Urothelium cell line (cell line): ENCODE measurements at regions not wholly inside any gene's neighbourhood (a gene's known extent, or its start where the extent isn't known, plus 50 kb on each side); places are given as distances from the start of the nearest gene placed in this dataset.
A peak's percentile ranks its signal among the peaks of the same experiment; 100 is the strongest.

Experiments
- DNase-seq: peaks from one replicate; pipeline ENCODE4 v3.0.0; 2011; ENCODE audit warnings: low spot score, mixed read lengths
- FAIRE-seq: peaks from 2 replicates; lab custom pipeline; 2011; peaks lifted over from hg19 to GRCh38; lab: Jason Lieb, UNC

GRCh38 chr5:103464835-103465484, 97.6 kb downstream of the NUDT12 start:
- no peak for DNase-seq
- FAIRE-seq, result no peak

- FAIRE-seq (no peak), DNase-seq (no peak)
Observed at GRCh38 chr5:103463261-103463660, 99.3 kb downstream of the NUDT12 start.

- FAIRE-seq, result no peak
- peak; percentile 9 for DNase-seq
Observed at GRCh38 chr5:103461243-103461642, 101.3 kb downstream of the NUDT12 start.

GRCh38 chr5:103458497-103459040, 104.0 kb downstream of the NUDT12 start:
- FAIRE-seq (no peak), DNase-seq (no peak)

GRCh38 chr5:103456476-103456875, 106.1 kb downstream of the NUDT12 start:
- no peak for FAIRE-seq

GRCh38 chr5:103455796-103456195, 106.8 kb downstream of the NUDT12 start:
- FAIRE-seq, result no peak
- DNase-seq, result no peak

More at GRCh38 chr5:103456476-103456875, 106.1 kb downstream of the NUDT12 start:
- no peak for DNase-seq

GRCh38 chr5:103454770-103455169, 107.8 kb downstream of the NUDT12 start:
- FAIRE-seq (no peak), DNase-seq (no peak)

- FAIRE-seq, result no peak
- no peak for DNase-seq
Observed at GRCh38 chr5:103452666-103453065, 109.9 kb downstream of the NUDT12 start.

- FAIRE-seq (no peak), DNase-seq (no peak)
Observed at GRCh38 chr5:103452089-103452488, 110.5 kb downstream of the NUDT12 start.

GRCh38 chr5:103451261-103451660, 111.3 kb downstream of the NUDT12 start:
- DNase-seq (no peak), FAIRE-seq (no peak)

GRCh38 chr5:103450333-103451061, 112.1 kb downstream of the NUDT12 start:
- DNase-seq (peak; percentile 25), FAIRE-seq (no peak)

GRCh38 chr5:103446813-103447212, 115.8 kb downstream of the NUDT12 start:
- DNase-seq, result no peak
- no peak for FAIRE-seq

GRCh38 chr5:103445426-103446035, 117.1 kb downstream of the NUDT12 start:
- DNase-seq, result no peak
- no peak for FAIRE-seq

- no peak for FAIRE-seq
- DNase-seq, result no peak
Observed at GRCh38 chr5:103444333-103445038, 118.1 kb downstream of the NUDT12 start.

- DNase-seq (no peak), FAIRE-seq (no peak)
Observed at GRCh38 chr5:103442750-103443149, 119.8 kb downstream of the NUDT12 start.

GRCh38 chr5:103441523-103441922, 121.1 kb downstream of the NUDT12 start:
- no peak for DNase-seq
- no peak for FAIRE-seq

GRCh38 chr5:103439007-103439406, 123.6 kb downstream of the NUDT12 start:
- no peak for FAIRE-seq
- DNase-seq, result no peak

GRCh38 chr5:103436656-103437055, 125.9 kb downstream of the NUDT12 start:
- DNase-seq, result no peak
- FAIRE-seq, result no peak

GRCh38 chr5:103436112-103436511, 126.5 kb downstream of the NUDT12 start:
- no peak for DNase-seq
- no peak for FAIRE-seq

- no peak for DNase-seq
- no peak for FAIRE-seq
Observed at GRCh38 chr5:103435136-103435889, 127.3 kb downstream of the NUDT12 start.
